ENCODE measurements at regions not wholly inside any gene's neighbourhood (a gene's known extent, or its start where the extent isn't known, plus 50 kb on each side); places are given as distances from the start of the nearest gene placed in this dataset.
"Not testable (repeated sequence)": the region's sequence is repeated elsewhere in the genome, so short reads cannot be mapped to it uniquely, and the experiment has no call there.

DNA sequence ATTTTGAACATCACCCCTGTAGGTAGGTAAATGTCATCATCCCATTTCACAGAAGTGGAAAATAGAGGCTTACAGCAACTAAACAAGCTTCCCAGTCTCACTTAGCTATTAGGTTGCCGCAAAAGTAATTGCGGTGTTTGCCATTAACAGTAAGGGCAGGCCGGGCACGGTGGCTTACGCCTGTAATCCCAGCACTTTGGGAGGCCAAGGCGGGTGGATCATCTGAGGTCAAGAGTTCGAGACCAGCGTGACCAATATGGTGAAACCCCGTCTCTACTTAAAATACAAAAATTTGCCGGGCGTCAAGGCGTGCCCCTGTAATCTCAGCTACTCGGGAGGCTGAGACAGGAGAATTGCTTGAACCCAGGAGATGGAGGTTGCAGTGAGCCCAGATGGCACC is 179.7 kb downstream of the IRF8 start:
- TF ChIP-seq, protein P1, sequence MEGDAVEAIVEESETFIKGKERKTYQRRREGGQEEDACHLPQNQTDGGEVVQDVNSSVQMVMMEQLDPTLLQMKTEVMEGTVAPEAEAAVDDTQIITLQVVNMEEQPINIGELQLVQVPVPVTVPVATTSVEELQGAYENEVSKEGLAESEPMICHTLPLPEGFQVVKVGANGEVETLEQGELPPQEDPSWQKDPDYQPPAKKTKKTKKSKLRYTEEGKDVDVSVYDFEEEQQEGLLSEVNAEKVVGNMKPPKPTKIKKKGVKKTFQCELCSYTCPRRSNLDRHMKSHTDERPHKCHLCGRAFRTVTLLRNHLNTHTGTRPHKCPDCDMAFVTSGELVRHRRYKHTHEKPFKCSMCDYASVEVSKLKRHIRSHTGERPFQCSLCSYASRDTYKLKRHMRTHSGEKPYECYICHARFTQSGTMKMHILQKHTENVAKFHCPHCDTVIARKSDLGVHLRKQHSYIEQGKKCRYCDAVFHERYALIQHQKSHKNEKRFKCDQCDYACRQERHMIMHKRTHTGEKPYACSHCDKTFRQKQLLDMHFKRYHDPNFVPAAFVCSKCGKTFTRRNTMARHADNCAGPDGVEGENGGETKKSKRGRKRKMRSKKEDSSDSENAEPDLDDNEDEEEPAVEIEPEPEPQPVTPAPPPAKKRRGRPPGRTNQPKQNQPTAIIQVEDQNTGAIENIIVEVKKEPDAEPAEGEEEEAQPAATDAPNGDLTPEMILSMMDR (IDR thresholded peaks at IDR 0.05; ENCODE audit: insufficient read depth, low read length), result not testable (repeated sequence)
- TF ChIP-seq POLR2AphosphoS5 (IDR thresholded peaks at IDR 0.05; ENCODE audit: low read depth), result not testable (repeated sequence)

Data from HL-60 (cell line).